CD4-positive, alpha-beta T cell treated with Interleukin-6 for 4 hours (primary cell): ENCODE measurements at regions not wholly inside any gene's neighbourhood (a gene's known extent, or its start where the extent isn't known, plus 50 kb on each side); places are given as distances from the start of the nearest gene placed in this dataset.

Source experiments
- DNase-seq: peaks from one replicate; pipeline ENCODE4 v3.0.0-alpha.2; 2020; ENCODE audit warnings: mixed read lengths

- no peak for DNase-seq
Observed at GRCh38 chr2:125535089-125535488, 1120.9 kb upstream of the GYPC start.

- DNase-seq, result no peak
Observed at GRCh38 chr2:125543968-125544514, 1111.9 kb upstream of the GYPC start.

GRCh38 chr2:125553768-125554167 is 1102.2 kb upstream of the GYPC start:
- DNase-seq, result no peak

GRCh38 chr2:125554956-125555355 is 1101.0 kb upstream of the GYPC start:
- no peak for DNase-seq

GRCh38 chr2:125559186-125559585 is 1096.8 kb upstream of the GYPC start:
- no peak for DNase-seq

DNA sequence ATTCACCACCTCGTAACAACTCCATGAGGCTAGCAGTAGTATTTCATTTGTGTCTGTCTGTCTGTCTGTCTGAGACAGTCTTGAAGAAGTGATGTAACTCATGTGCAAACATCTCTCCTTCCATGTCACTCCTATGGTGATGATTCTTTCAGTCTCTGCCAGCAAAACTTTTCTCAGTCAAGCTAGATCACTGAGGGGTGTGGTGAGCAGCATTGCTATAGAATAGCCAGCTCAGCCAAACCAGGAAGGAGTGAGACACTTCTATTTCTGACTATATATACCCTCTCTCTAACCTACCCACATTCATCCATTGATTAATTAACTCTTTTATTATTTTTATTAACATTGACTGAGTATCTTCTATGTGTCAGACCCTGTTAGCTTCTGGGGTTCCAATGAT is 1095.1 kb upstream of the GYPC start:
- DNase-seq, result no peak

- no peak for DNase-seq
Observed at GRCh38 chr2:125561302-125561701, 1094.7 kb upstream of the GYPC start.

DNA sequence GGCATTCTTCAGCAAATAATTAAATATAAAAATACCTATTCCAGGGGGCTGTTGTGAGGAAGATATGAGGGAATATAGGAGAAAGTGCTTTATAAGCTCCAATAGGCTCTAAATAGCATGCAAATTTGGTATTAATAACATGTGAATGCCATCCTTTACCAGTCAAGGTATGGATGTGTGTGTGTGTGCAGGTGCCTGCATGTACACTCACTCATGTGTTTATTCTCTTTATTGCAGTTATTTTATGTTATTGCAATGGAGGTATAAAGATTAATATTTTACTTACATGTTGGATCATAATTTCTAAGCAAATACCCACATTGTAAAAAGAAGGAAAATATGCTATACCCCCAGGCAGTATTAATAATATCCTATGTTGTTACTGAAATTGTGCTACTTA is 1093.0 kb upstream of the GYPC start:
- DNase-seq, result no peak

- no peak for DNase-seq
Observed at GRCh38 chr2:125564471-125564870, 1091.5 kb upstream of the GYPC start.

GRCh38 chr2:125566422-125566821 is 1089.5 kb upstream of the GYPC start:
- DNase-seq, result no peak

DNA sequence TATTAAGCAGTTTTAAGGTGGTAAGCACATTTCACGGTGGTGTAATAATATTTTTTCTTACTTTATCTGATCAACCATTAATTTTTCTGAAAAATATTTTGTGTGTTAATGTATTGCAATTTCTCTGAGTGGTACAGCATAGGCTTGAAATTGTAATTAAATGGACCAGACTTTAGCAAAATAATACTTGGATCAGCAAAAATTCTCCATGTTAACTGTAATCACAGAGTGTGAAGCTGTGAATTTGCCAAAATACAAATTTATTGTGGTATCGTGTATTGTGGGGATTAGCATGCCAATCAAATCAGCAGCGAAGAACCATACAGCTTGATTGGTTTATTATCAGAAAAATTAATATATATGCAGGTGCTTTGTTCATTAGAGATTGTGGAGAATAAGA is 1088.9 kb upstream of the GYPC start:
- no peak for DNase-seq

DNA sequence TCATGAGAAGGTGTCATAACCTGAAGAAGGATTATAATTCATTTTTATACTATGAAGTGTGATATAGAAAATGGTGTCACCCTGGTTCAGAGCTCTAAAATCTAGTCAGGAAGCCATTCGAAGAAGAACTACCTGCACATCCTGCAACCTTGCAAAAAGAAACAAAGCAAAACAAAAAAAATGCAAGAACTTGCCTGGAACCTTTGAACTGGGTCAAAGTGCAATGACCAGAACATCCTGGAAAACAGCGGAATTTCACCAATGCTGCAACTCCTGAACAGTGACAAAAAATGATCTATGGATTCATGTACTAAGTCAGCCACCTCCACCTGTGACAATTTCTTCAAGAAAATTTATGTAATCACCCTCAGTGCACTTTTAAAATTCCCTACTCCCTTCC is 1083.3 kb upstream of the GYPC start:
- no peak for DNase-seq

DNA sequence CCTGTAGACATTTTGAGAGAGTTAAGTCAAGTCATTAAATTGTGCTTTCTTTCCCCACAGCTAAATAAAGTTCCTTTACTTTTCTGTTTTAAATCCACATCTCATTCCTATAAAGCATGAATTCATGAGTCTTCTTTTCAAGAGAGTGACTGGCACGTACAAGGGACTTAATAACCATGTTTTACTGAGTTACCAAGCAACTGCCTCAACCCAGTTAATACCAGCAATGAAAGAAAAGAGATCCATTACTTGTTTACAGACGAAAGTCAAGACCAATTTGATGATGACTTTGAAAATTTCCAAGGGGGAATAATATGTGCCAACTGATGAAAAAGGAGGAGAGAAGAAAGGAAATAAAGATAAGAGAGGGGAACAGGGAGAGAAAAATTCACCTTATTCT is 1082.5 kb upstream of the GYPC start:
- DNase-seq, result no peak

DNA sequence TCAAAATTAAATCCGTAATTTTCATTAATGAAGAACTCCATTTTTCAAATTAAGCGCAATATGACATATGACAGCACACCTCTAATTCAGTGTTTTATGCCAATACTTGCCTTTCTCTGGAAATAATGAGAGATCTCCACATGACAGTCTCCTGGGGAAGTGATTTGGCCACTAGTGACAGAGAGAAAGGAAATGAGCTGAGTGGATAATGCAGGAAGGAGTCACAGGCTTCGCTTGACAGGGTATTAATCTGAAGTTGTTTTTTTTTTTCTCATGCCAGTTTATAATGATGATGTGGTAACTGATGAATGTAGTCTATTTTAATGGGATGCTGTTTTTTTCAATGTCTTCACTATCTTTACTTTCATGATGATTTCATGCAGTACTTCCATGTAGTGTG is 1079.4 kb upstream of the GYPC start:
- no peak for DNase-seq

GRCh38 chr2:125581557-125581956 is 1074.4 kb upstream of the GYPC start:
- DNase-seq, result no peak

- no peak for DNase-seq
Observed at GRCh38 chr2:125582516-125582915, 1073.4 kb upstream of the GYPC start.

GRCh38 chr2:125584732-125585131 is 1071.2 kb upstream of the GYPC start:
- DNase-seq, result no peak

DNA sequence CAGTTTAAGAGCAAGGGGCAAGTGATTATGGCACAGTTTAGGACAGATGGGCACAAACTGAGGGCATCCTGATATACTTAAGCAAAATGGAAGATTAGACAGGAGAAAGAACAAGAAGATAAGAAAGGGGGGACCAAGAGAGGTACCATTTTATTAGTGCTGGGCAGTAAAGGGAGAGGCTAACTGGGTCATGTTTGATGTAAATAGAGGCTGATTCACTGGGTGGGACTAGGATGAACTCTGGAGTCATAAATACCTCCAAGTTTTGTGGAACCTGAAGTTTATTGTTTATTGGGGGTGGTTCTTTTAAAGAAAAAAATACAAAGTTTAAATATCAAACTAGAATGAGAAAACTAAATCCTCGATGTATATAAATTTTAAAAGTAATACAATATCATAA is 1067.2 kb upstream of the GYPC start:
- DNase-seq, result no peak

- DNase-seq, result no peak
Observed at GRCh38 chr2:125591954-125592353, 1064.0 kb upstream of the GYPC start.

DNA sequence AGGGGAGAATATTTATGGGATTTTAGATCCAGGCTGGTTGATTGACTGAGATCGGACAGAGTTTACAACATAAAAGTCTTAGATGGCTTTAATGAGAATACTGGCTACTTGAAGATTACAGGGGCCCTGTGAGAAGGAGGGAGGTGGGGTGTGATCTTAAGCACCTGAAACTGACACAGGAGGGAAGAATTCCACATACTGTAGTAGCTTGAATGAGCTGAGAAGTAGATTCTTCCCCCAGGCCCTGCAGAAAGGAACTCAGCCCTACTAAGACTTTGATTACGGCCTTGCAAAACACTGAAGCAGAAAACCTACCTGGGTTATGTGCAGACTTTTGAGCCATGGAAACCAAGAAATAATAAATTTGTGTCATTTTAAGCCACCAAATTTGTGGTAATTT is 1062.9 kb upstream of the GYPC start:
- no peak for DNase-seq

DNA sequence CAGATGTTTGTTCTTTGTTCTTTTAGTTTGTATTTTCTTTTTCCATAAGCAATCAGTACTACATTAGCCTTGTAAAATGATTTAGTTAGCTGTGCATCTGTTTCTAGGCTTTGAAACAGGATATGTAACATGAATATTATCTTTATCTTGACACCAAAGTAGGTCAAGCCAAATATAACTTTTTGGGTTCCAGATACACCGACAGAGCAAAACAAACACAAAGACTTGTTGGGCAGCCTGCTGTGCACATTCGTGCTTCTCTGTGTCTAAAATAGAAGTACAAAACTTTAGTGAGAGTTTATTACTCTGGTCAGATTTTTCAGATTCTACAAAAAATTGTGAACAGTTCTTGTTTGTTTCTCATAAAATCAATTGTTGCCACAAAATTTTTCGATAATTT is 1059.3 kb upstream of the GYPC start:
- no peak for DNase-seq

DNA sequence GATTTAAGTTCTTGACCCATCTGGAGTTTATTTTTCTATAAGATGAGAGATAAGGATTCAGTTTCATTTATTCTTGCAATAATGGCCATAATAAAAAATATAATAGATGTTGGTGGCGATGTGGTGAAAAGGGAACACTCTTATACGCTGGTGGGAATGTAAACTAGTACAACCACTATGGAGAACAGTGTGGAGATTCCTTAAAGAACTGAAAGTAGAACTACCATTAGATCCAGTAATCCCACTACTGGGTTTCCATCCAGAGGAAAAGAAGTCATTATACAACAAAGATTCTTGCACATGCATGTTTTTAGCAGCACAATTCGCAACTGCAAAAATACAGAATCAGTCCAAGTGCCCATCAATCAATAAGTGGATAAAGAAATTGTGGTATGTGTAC is 1040.5 kb upstream of the GYPC start:
- no peak for DNase-seq

- no peak for DNase-seq
Observed at GRCh38 chr2:125630377-125630776, 1025.6 kb upstream of the GYPC start.

DNA sequence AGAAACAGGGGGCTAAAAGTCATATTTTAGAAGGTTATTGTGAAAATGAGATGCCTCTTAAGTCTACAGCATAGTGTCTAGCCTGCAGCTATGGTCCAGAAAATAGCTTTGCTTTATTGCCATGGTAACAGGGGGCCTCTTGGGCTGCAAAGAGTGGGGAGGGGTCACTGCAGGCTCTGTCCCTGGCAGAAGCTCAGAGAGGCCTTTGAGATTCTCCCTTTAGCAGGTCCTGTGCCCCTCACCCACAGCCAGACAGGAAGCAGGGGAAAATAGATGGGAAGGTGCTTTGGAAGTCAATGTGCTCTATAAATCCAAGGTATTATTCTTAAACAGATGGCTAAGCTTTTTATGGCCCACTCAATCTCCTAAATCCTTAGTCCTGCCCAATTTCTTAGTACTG is 1021.3 kb upstream of the GYPC start:
- no peak for DNase-seq

DNA sequence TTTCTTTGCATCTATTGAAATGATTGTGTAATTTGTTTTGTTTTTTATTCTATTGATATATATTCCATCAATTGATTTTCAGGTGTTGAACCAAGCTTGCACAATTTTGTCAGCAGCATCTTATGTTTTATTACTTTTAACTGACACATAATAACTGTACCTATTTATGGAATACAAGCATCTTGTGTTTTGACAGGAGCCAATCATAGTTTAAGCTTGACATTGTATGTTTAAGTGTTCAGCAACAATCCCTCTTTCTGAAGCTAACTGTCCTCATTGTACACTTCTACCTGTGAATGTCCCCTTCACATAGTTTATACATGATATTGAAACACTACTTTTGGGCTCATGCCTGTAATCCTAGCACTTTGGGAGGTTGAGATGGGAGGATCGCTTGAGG is 1017.6 kb upstream of the GYPC start:
- DNase-seq, result no peak

GRCh38 chr2:125642032-125642431 is 1013.9 kb upstream of the GYPC start:
- DNase-seq, result no peak
